Upper lobe of left lung (tissue), 4 donors: ENCODE measurements at regions not wholly inside any gene's neighbourhood (a gene's known extent, or its start where the extent isn't known, plus 50 kb on each side); places are given as distances from the start of the nearest gene placed in this dataset.

Experiments
- CTCF ChIP-seq, 6 experiments: fragments of 450-650 bp in 4 of 6; fragments of 200-600 bp in 2 of 6; sonication (generic) in 2 of 6; IDR thresholded peaks; one replicate each; pipeline ENCODE4 v1.5.1; 2016 to 2019; ENCODE audit warnings: antibody characterized with exemption in 6 of 6
- POLR2A ChIP-seq, 4 donors: fragments of 450-650 bp; IDR thresholded peaks; one replicate each; pipeline ENCODE4 v1.5.1; 2016 to 2017; ENCODE audit warnings: antibody characterized with exemption in 4 of 4, mild to moderate bottlenecking in 2 of 4
- POLR2AphosphoS5 ChIP-seq, 2 donors: sonication (generic); formaldehyde crosslinking; IDR thresholded peaks; one replicate each; pipeline ENCODE4 v1.5.1; 2017; ENCODE audit warnings: antibody characterized with exemption in 2 of 2

- TF ChIP-seq CTCF (IDR thresholded peaks at IDR 0.05) = no peak
- TF ChIP-seq POLR2A (IDR thresholded peaks at IDR 0.05) = no peak
- TF ChIP-seq POLR2AphosphoS5 (IDR thresholded peaks at IDR 0.05) = no peak
Observed at GRCh38 chr7:138325434-138325833, 134.6 kb upstream of the TRIM24 start.
